Neural progenitor cell (in vitro differentiated cells): ENCODE measurements at regions not wholly inside any gene's neighbourhood (a gene's known extent, or its start where the extent isn't known, plus 50 kb on each side); places are given as distances from the start of the nearest gene placed in this dataset.

Source experiments
- EZH2 ChIP-seq: fragments of 200-600 bp; sonication (generic); IDR thresholded peaks from 2 replicates; pipeline ENCODE4 v1.6.1; 2017; ENCODE audit warnings: antibody characterized with exemption, mild to moderate bottlenecking, moderate library complexity
- EZH2phosphoT487 ChIP-seq: fragments of 200-600 bp; sonication (generic); IDR thresholded peaks from 2 replicates; pipeline ENCODE4 v1.6.1; 2017; ENCODE audit warnings: antibody characterized with exemption
- TF ChIP-seq, protein P1 (sequence below): fragments of 200-600 bp; sonication (generic); IDR thresholded peaks from 2 replicates; pipeline ENCODE4 v1.5.1; 2017; ENCODE audit warnings: antibody characterized with exemption, mild to moderate bottlenecking

DNA sequence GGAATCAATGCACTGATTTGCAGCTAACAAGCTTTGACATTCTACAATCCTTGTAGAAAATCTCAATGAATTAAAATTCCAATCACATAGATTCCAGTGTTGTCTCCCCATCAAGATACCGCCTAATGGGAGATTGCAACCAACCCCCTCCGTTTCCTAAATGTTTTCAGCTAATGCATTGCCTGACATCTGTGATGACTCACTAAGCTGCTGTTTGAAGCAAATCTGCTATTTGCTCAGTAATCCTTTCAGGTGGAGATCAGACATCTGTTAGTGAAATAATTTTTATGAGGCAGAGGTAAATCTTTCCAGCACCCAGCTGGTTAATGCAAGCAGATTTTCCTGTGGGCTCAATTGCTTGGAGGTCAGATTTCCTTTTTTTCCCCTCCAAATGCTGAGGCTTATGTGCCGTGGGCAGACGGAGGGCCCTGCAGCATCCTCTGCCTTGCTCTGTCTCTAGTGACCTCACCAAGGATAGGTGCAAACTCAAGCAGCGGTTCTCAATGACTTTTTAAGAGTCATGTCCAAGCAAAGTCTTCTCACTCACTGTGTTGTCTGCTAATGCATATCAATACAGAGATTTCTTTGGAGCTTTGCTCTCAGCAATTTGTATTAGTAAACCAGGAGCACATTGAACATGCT lies 91.1 kb upstream of the RAB3GAP2 start:
- TF ChIP-seq, protein P1, sequence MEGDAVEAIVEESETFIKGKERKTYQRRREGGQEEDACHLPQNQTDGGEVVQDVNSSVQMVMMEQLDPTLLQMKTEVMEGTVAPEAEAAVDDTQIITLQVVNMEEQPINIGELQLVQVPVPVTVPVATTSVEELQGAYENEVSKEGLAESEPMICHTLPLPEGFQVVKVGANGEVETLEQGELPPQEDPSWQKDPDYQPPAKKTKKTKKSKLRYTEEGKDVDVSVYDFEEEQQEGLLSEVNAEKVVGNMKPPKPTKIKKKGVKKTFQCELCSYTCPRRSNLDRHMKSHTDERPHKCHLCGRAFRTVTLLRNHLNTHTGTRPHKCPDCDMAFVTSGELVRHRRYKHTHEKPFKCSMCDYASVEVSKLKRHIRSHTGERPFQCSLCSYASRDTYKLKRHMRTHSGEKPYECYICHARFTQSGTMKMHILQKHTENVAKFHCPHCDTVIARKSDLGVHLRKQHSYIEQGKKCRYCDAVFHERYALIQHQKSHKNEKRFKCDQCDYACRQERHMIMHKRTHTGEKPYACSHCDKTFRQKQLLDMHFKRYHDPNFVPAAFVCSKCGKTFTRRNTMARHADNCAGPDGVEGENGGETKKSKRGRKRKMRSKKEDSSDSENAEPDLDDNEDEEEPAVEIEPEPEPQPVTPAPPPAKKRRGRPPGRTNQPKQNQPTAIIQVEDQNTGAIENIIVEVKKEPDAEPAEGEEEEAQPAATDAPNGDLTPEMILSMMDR, result no peak
- TF ChIP-seq EZH2phosphoT487 (no peak), EZH2 (no peak)
